H1 (cell line): ENCODE measurements at regions not wholly inside any gene's neighbourhood (a gene's known extent, or its start where the extent isn't known, plus 50 kb on each side); places are given as distances from the start of the nearest gene placed in this dataset.

Experiments
- TAF7 ChIP-seq: optimal IDR thresholded peaks from 2 replicates; pipeline ENCODE3; 2011; ENCODE audit warnings: low read depth, mild to moderate bottlenecking, inconsistent platforms, low read length, moderate library complexity, borderline replicate concordance

- no peak for TF ChIP-seq TAF7
These were observed 260.6 kb downstream of the TFAP2A start (continued) for GRCh38 chr6:10154251-10154650.
